OCI-LY1 (cell line): ENCODE measurements at regions not wholly inside any gene's neighbourhood (a gene's known extent, or its start where the extent isn't known, plus 50 kb on each side); places are given as distances from the start of the nearest gene placed in this dataset.

Source experiments
- H2AFZ ChIP-seq: fragments of 200-600 bp; sonication (generic), shearing (Covaris generic); 2 replicates; pipeline ENCODE4 v1.6.0; 2014; ENCODE audit warnings: antibody characterized with exemption, mild to moderate bottlenecking, low read length
- H3F3A ChIP-seq: fragments of 200-600 bp; sonication (generic), shearing (Covaris generic); 2 replicates; pipeline ENCODE4 v1.6.0; 2014; ENCODE audit warnings: mild to moderate bottlenecking, antibody characterized with exemption, low read length, moderate library complexity; ENCODE audit not compliant: insufficient read depth
- H3K27ac ChIP-seq: fragments of 200-600 bp; sonication (generic); 2 replicates; pipeline ENCODE4 v1.5.1; 2014; ENCODE audit warnings: low read length, mixed run types, mild to moderate bottlenecking, low read depth; ENCODE audit not compliant: poor library complexity, severe bottlenecking
- H3K27me3 ChIP-seq: fragments of 200-600 bp; sonication (generic); 2 replicates; pipeline ENCODE4 v1.6.0; 2014; ENCODE audit warnings: antibody characterized with exemption, mild to moderate bottlenecking, low read length, moderate library complexity; ENCODE audit not compliant: insufficient read depth
- H3K36me3 ChIP-seq: fragments of 200-600 bp; sonication (generic); 2 replicates; pipeline ENCODE4 v1.6.1; 2014; ENCODE audit warnings: mild to moderate bottlenecking, antibody characterized with exemption, low read length, moderate library complexity, mixed read lengths; ENCODE audit not compliant: insufficient read depth
- H3K4me1 ChIP-seq: fragments of 200-600 bp; sonication (generic); 2 replicates; pipeline ENCODE4 v1.5.1; 2014; ENCODE audit warnings: mild to moderate bottlenecking, low read length, moderate library complexity; ENCODE audit not compliant: insufficient read depth, severe bottlenecking
- H3K4me2 ChIP-seq: fragments of 200-600 bp; sonication (generic), shearing (Covaris generic); 2 replicates; pipeline ENCODE4 v1.6.1; 2014; ENCODE audit warnings: low read length
- H3K4me3 ChIP-seq: fragments of 200-600 bp; sonication (generic); 2 replicates; pipeline ENCODE4 v1.5.1; 2014; ENCODE audit warnings: low read length, low read depth, mild to moderate bottlenecking, mixed read lengths; ENCODE audit not compliant: poor library complexity, severe bottlenecking
- H3K79me2 ChIP-seq: fragments of 200-600 bp; shearing (Covaris generic); 2 replicates; pipeline ENCODE4 v1.6.1; 2016; ENCODE audit warnings: mixed run types, low read length, mixed read lengths; ENCODE audit not compliant: insufficient read depth
- H3K9ac ChIP-seq: fragments of 200-600 bp; sonication (generic), shearing (Covaris generic); 2 replicates; pipeline ENCODE4 v1.6.1; 2014; ENCODE audit warnings: mild to moderate bottlenecking, low read length, mixed read lengths
- H3K9me2 ChIP-seq: fragments of 200-600 bp; sonication (generic), shearing (Covaris generic); 2 replicates; pipeline ENCODE4 v1.6.1; 2014; ENCODE audit warnings: low read depth, mild to moderate bottlenecking, low read length, mixed read lengths
- H3K9me3 ChIP-seq: fragments of 200-600 bp; shearing (Covaris generic); 2 replicates; pipeline ENCODE4 v1.6.1; 2014; ENCODE audit warnings: low read length, mixed read lengths
- H4K20me1 ChIP-seq: fragments of 200-600 bp; sonication (generic), shearing (Covaris generic); 2 replicates; pipeline ENCODE4 v1.6.0; 2016; ENCODE audit warnings: mild to moderate bottlenecking, low read length; ENCODE audit not compliant: insufficient read depth
- CTCF ChIP-seq: fragments of 200-600 bp; sonication (generic), shearing (Covaris generic); IDR thresholded peaks from 2 replicates; pipeline ENCODE4 v1.5.1; 2017; ENCODE audit warnings: mild to moderate bottlenecking, antibody characterized with exemption, low read length, moderate library complexity, mixed read lengths
- EZH2 ChIP-seq: fragments of 200-600 bp; sonication (generic), shearing (Covaris generic); IDR thresholded peaks from 2 replicates; pipeline ENCODE4 v1.8.0; 2017; ENCODE audit warnings: borderline replicate concordance, mixed run types, mild to moderate bottlenecking, antibody characterized with exemption, low read length, moderate library complexity, mixed read lengths

GRCh38 chr7:25583621-25584020 is 355.3 kb upstream of the NPVF start:
- H3K27ac ChIP-seq = no peak overlapping the region
- H3K4me3 ChIP-seq = no peak overlapping the region
- no peak overlapping the region for H3K4me2 ChIP-seq
- H3K36me3 ChIP-seq = no peaks in the 10 kb centered on the region
- no peaks in the 10 kb centered on the region for H3K9me3 ChIP-seq
- no peaks in the 10 kb centered on the region for H3F3A ChIP-seq
- no peaks in the 10 kb centered on the region for H3K9me2 ChIP-seq
- H3K9ac ChIP-seq = no peak overlapping the region
- H4K20me1 ChIP-seq = no peaks in the 10 kb centered on the region
- no peaks in the 10 kb centered on the region for H3K79me2 ChIP-seq
- no peak for TF ChIP-seq EZH2
- TF ChIP-seq CTCF = no peak
- H3K4me1 ChIP-seq = no peaks in the 10 kb centered on the region
- no peaks in the 10 kb centered on the region; the same call in 1 of the 2 replicates for H3K27me3 ChIP-seq
- H2AFZ ChIP-seq = no peak overlapping the region

GRCh38 chr7:25584112-25584938 is 356.0 kb upstream of the NPVF start:
- no peaks in the 10 kb centered on the region for H3K9me3 ChIP-seq
- H2AFZ ChIP-seq = no peak overlapping the region
- H3K4me1 ChIP-seq = no peaks in the 10 kb centered on the region
- H3K4me2 ChIP-seq = no peak overlapping the region
- no peaks in the 10 kb centered on the region for H3K9me2 ChIP-seq
- H3K27me3 ChIP-seq = no peaks in the 10 kb centered on the region; the same call in 1 of the 2 replicates
- H3K9ac ChIP-seq = no peak overlapping the region
- H3K79me2 ChIP-seq = no peaks in the 10 kb centered on the region
- TF ChIP-seq EZH2 = no peak
- no peak for TF ChIP-seq CTCF
- no peak overlapping the region for H3K4me3 ChIP-seq
- H3K27ac ChIP-seq = no peak overlapping the region
- no peaks in the 10 kb centered on the region for H4K20me1 ChIP-seq
- no peaks in the 10 kb centered on the region for H3K36me3 ChIP-seq
- no peaks in the 10 kb centered on the region for H3F3A ChIP-seq

GRCh38 chr7:25586513-25586912 is 358.2 kb upstream of the NPVF start:
- H3K4me2 ChIP-seq = no peak overlapping the region
- H3K4me1 ChIP-seq = no peaks in the 10 kb centered on the region
- no peaks in the 10 kb centered on the region for H3K9me2 ChIP-seq
- no peak overlapping the region for H3K4me3 ChIP-seq
- H3K9me3 ChIP-seq = no peaks in the 10 kb centered on the region
- H3K9ac ChIP-seq = no peak overlapping the region
- H4K20me1 ChIP-seq = no peaks in the 10 kb centered on the region
- H3F3A ChIP-seq = no peaks in the 10 kb centered on the region
- no peaks in the 10 kb centered on the region for H3K79me2 ChIP-seq
- H2AFZ ChIP-seq = no peak overlapping the region
- H3K27me3 ChIP-seq = no peaks in the 10 kb centered on the region; the same call in 1 of the 2 replicates
- no peak overlapping the region for H3K27ac ChIP-seq
- no peak for TF ChIP-seq EZH2
- no peak for TF ChIP-seq CTCF
- no peaks in the 10 kb centered on the region for H3K36me3 ChIP-seq
